Activated T-helper 2 cell treated with anti-CD3 and anti-CD28 coated beads, Interferon-gamma antibody, Interleukin-2, Interleukin-4, amounts not matched to agents 10 μg/mL and 5 μg/mL and 100 μg/mL, durations not matched to agents 14 hours and 24 hours and 36 hours (primary cell): ENCODE measurements at regions not wholly inside any gene's neighbourhood (a gene's known extent, or its start where the extent isn't known, plus 50 kb on each side); places are given as distances from the start of the nearest gene placed in this dataset.

ENCODE experiments used
- DNase-seq: peaks from one replicate; pipeline ENCODE4 v3.0.0; 2021; ENCODE audit warnings: low spot score
- H3K27ac Mint-ChIP-seq: one replicate; pipeline ENCODE4 v1.8.0; 2021; ENCODE audit warnings: mixed read lengths
- H3K27me3 Mint-ChIP-seq: one replicate; pipeline ENCODE4 v1.8.0; 2021; ENCODE audit warnings: low read depth, mixed read lengths
- H3K36me3 Mint-ChIP-seq: one replicate; pipeline ENCODE4 v1.8.0; 2021; ENCODE audit warnings: low read depth, mixed read lengths
- H3K4me1 Mint-ChIP-seq: one replicate; pipeline ENCODE4 v1.8.0; 2021; ENCODE audit warnings: low read depth, mixed read lengths
- H3K4me3 Mint-ChIP-seq: one replicate; pipeline ENCODE4 v1.8.0; 2021; ENCODE audit warnings: low read depth, mild to moderate bottlenecking, moderate library complexity, mixed read lengths
- H3K9me3 Mint-ChIP-seq: one replicate; pipeline ENCODE4 v1.8.0; 2021; ENCODE audit warnings: mixed read lengths
- intact Hi-C: fragments of 100-400 bp; cut with micrococcal nuclease; formaldehyde crosslinking; loops from one replicate; pipeline ENCODE4 v1.15.1; 2023

- intact Hi-C loops, result no loop called here
- no peaks in the 10 kb centered on the region for H3K9me3 Mint-ChIP-seq
- H3K4me1 Mint-ChIP-seq, result peaks cover 2% of the 10 kb centered on the region
- no peak overlapping the region for H3K27ac Mint-ChIP-seq
- no peaks in the 10 kb centered on the region for H3K27me3 Mint-ChIP-seq
- no peak overlapping the region for H3K4me3 Mint-ChIP-seq
- no peak for DNase-seq
- no peaks in the 10 kb centered on the region for H3K36me3 Mint-ChIP-seq
Observed at GRCh38 chr4:1576961-1577821, 106.9 kb downstream of the FAM53A start.

- Mint-ChIP-seq H3K27ac (no peak overlapping the region), H3K36me3 (no peaks in the 10 kb centered on the region), H3K9me3 (no peaks in the 10 kb centered on the region), H3K4me3 (peak overlapping the region; percentile 13), H3K27me3 (no peaks in the 10 kb centered on the region), H3K4me1 (peaks cover 2% of the 10 kb centered on the region)
- no peak for DNase-seq
- intact Hi-C loops, result no loop called here
Observed at GRCh38 chr4:1576304-1576960, 107.7 kb downstream of the FAM53A start.

GRCh38 chr4:1575418-1576303, 108.5 kb downstream of the FAM53A start:
- intact Hi-C loops, result no loop called here
- Mint-ChIP-seq H3K4me1 (no peaks in the 10 kb centered on the region), H3K4me3 (no peak overlapping the region), H3K9me3 (no peaks in the 10 kb centered on the region), H3K36me3 (no peaks in the 10 kb centered on the region), H3K27me3 (no peaks in the 10 kb centered on the region), H3K27ac (no peak overlapping the region)
- no peak for DNase-seq

GRCh38 chr4:1574601-1575417, 109.3 kb downstream of the FAM53A start:
- Mint-ChIP-seq H3K4me1 (no peaks in the 10 kb centered on the region), H3K9me3 (no peaks in the 10 kb centered on the region), H3K36me3 (no peaks in the 10 kb centered on the region), H3K4me3 (no peak overlapping the region), H3K27ac (no peak overlapping the region), H3K27me3 (no peaks in the 10 kb centered on the region)
- DNase-seq, result no peak
- intact Hi-C loops, result no loop called here

DNA sequence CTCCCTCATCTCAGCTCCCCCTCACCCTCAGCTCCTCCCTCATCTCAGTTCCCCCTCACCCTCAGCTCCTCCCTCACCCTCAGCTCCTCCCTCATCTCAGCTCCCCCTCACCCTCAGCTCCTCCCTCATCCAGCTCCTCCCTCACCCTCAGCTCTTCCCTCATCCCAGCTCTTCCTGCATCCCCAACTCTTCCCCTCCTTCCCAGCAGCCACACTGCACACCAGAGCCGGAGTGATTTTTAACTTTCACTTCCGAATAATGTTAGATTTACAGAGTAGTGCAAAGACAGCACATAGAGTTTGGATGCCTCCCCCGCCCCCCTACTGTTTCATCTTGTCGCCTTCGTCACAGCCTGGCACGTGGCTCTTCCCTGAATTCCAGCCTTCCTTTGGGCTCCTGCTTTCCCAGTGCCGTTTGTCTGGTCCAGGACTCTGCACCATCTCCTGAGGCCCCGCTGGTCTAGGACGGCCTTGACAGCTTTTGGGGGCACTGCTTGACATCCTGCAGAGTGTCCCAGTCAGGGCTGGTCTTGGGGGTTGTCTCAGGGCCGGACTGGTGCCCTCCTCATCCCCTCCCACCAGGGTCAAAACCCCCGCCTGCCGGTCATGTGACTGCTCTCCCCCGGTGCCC, 110.2 kb downstream of the FAM53A start:
- Mint-ChIP-seq H3K9me3 (no peaks in the 10 kb centered on the region), H3K27me3 (no peaks in the 10 kb centered on the region), H3K4me3 (no peak overlapping the region), H3K27ac (no peak overlapping the region), H3K4me1 (no peaks in the 10 kb centered on the region), H3K36me3 (no peaks in the 10 kb centered on the region)
- intact Hi-C loops, result no loop called here
- DNase-seq, result no peak

DNA sequence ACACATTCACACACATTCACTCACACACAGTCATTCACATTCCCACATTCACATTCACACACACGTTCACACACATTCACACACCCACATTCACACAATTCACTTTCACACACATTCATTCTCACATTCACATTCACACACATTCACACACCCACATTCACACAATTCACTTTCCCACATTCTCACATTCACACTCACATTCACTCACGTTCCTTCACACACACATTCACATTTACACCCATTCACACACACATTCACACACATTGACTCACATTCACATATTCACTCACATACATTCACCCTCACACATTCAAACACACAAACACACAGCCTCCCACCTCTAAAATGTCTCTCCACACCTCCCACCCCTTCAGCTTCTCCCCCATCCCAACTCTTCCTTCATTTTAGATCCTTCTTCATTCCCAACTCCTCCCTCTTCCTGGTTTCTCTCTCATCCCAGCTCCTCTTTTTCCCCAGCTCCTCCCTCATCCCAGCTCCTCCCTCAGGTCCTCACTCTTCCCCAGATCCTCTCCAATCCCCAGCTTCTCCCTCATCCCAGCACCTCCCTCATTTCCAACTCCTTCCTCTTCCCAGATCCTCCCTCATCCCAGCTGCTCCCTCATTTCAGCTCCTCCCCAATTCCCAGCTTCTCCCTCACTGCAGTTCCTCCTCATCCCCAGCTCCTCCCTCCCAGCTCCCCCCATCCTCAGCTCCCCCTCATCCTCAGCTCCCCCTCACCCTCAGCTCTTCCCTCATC, 111.0 kb downstream of the FAM53A start:
- intact Hi-C loops, result no loop called here
- no peak overlapping the region for H3K27ac Mint-ChIP-seq
- no peaks in the 10 kb centered on the region for H3K4me1 Mint-ChIP-seq
- H3K4me3 Mint-ChIP-seq, result no peak overlapping the region
- DNase-seq, result no peak
- H3K36me3 Mint-ChIP-seq, result no peaks in the 10 kb centered on the region
- no peaks in the 10 kb centered on the region for H3K9me3 Mint-ChIP-seq
- H3K27me3 Mint-ChIP-seq, result no peaks in the 10 kb centered on the region

DNA sequence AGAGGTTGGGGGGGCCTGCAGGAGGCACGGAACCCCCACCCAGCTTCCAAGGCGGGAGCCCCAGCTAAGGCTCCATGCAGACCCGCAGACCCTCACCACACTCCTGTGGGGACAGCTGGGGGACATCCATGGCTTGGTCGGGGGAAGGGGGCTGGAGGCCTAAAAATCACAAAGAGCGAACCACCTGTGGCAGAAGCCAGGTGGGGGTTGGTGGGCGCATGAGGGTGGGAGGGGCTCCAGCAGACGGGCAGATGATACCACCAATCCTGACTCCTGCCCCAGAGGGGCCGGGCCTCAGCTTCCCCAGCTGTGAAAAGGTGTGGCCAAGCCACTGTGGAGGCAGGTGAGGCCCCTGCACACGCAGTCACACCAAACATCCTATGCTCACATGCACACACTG, 111.6 kb downstream of the FAM53A start:
- Mint-ChIP-seq H3K36me3 (no peaks in the 10 kb centered on the region), H3K27ac (no peak overlapping the region), H3K4me1 (no peaks in the 10 kb centered on the region), H3K27me3 (no peaks in the 10 kb centered on the region), H3K9me3 (no peaks in the 10 kb centered on the region), H3K4me3 (no peak overlapping the region)
- intact Hi-C loops, result no loop called here
- DNase-seq, result no peak

DNA sequence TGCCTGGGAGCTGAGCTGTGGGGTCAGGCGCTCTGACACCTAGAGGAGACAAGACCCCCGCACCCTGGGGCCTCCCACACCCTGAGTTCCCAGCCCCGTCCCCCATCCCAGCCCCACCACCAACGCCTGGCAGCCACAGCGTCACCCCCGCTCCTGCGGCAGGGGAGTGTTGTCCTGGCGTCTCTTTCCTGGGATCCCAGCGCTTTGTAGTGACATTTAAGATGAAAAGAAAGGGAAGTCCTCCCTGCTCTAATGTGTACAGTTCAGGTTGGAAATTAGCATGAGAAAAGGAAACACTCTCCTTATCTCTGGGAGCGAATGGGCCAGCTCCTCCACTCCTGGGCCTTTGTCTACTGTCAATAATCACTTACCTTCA, 112.1 kb downstream of the FAM53A start:
- Mint-ChIP-seq H3K27ac (no peak overlapping the region), H3K4me1 (no peaks in the 10 kb centered on the region), H3K36me3 (no peaks in the 10 kb centered on the region), H3K9me3 (no peaks in the 10 kb centered on the region), H3K4me3 (no peak overlapping the region), H3K27me3 (no peaks in the 10 kb centered on the region)
- intact Hi-C loops, result no loop called here
- DNase-seq, result no peak

GRCh38 chr4:1571165-1572009, 112.7 kb downstream of the FAM53A start:
- intact Hi-C loops, result no loop called here
- Mint-ChIP-seq H3K9me3 (no peaks in the 10 kb centered on the region), H3K27ac (no peak overlapping the region), H3K4me3 (no peak overlapping the region), H3K27me3 (no peaks in the 10 kb centered on the region), H3K36me3 (no peaks in the 10 kb centered on the region), H3K4me1 (no peaks in the 10 kb centered on the region)
- DNase-seq, result no peak

- no peak for DNase-seq
- H3K27me3 Mint-ChIP-seq, result no peaks in the 10 kb centered on the region
- no peaks in the 10 kb centered on the region for H3K4me1 Mint-ChIP-seq
- intact Hi-C loops, result no loop called here
- H3K9me3 Mint-ChIP-seq, result no peaks in the 10 kb centered on the region
- no peak overlapping the region for H3K27ac Mint-ChIP-seq
- H3K4me3 Mint-ChIP-seq, result no peak overlapping the region
- no peaks in the 10 kb centered on the region for H3K36me3 Mint-ChIP-seq
Observed at GRCh38 chr4:1570291-1571164, 113.6 kb downstream of the FAM53A start.
